ENCODE measurements at regions not wholly inside any gene's neighbourhood (a gene's known extent, or its start where the extent isn't known, plus 50 kb on each side); places are given as distances from the start of the nearest gene placed in this dataset.

- no peak for TF ChIP-seq ZNF274 (IDR thresholded peaks at IDR 0.05; ENCODE audit: low read depth, low read length)
- no peak overlapping the region for H3K4me3 ChIP-seq (ENCODE audit: low read length)
These were observed 2759.4 kb downstream of the PCDH9 start for GRCh38 chr13:64470751-64471150.

GRCh38 chr13:64459778-64460177 is 2770.4 kb downstream of the PCDH9 start:
- H3K4me3 ChIP-seq (ENCODE audit: low read length), result no peak overlapping the region
- no peak for TF ChIP-seq ZNF274 (IDR thresholded peaks at IDR 0.05; ENCODE audit: low read depth, low read length)

- no peak for TF ChIP-seq ZNF274 (IDR thresholded peaks at IDR 0.05; ENCODE audit: low read depth, low read length)
- H3K4me3 ChIP-seq (ENCODE audit: low read length), result no peak overlapping the region
These were observed 2772.2 kb downstream of the PCDH9 start for GRCh38 chr13:64457976-64458375.

- H3K4me3 ChIP-seq (ENCODE audit: low read length), result no peak overlapping the region
- no peak for TF ChIP-seq ZNF274 (IDR thresholded peaks at IDR 0.05; ENCODE audit: low read depth, low read length)
These were observed 2775.0 kb downstream of the PCDH9 start for GRCh38 chr13:64455124-64455523.

GRCh38 chr13:64453831-64454230 is 2776.3 kb downstream of the PCDH9 start:
- no peak for TF ChIP-seq ZNF274 (IDR thresholded peaks at IDR 0.05; ENCODE audit: low read depth, low read length)
- H3K4me3 ChIP-seq (ENCODE audit: low read length), result no peak overlapping the region

GRCh38 chr13:64446372-64446771 is 2783.8 kb downstream of the PCDH9 start:
- H3K4me3 ChIP-seq (ENCODE audit: low read length), result no peak overlapping the region
- TF ChIP-seq ZNF274 (IDR thresholded peaks at IDR 0.05; ENCODE audit: low read depth, low read length), result no peak

- no peak overlapping the region for H3K4me3 ChIP-seq (ENCODE audit: low read length)
- TF ChIP-seq ZNF274 (IDR thresholded peaks at IDR 0.05; ENCODE audit: low read depth, low read length), result no peak
These were observed 2788.4 kb downstream of the PCDH9 start for GRCh38 chr13:64441740-64442139.

GRCh38 chr13:64438084-64438483 is 2792.1 kb downstream of the PCDH9 start:
- no peak for TF ChIP-seq ZNF274 (IDR thresholded peaks at IDR 0.05; ENCODE audit: low read depth, low read length)
- H3K4me3 ChIP-seq (ENCODE audit: low read length), result no peak overlapping the region

- no peak for TF ChIP-seq ZNF274 (IDR thresholded peaks at IDR 0.05; ENCODE audit: low read depth, low read length)
- no peak overlapping the region for H3K4me3 ChIP-seq (ENCODE audit: low read length)
These were observed 2800.4 kb downstream of the PCDH9 start for GRCh38 chr13:64429691-64430090.

- H3K4me3 ChIP-seq (ENCODE audit: low read length), result no peak overlapping the region
- no peak for TF ChIP-seq ZNF274 (IDR thresholded peaks at IDR 0.05; ENCODE audit: low read depth, low read length)
These were observed 2801.9 kb downstream of the PCDH9 start for GRCh38 chr13:64428196-64428595.

GRCh38 chr13:64423467-64423866 is 2806.7 kb downstream of the PCDH9 start:
- no peak overlapping the region for H3K4me3 ChIP-seq (ENCODE audit: low read length)
- TF ChIP-seq ZNF274 (IDR thresholded peaks at IDR 0.05; ENCODE audit: low read depth, low read length), result no peak

- H3K4me3 ChIP-seq (ENCODE audit: low read length), result no peak overlapping the region
- TF ChIP-seq ZNF274 (IDR thresholded peaks at IDR 0.05; ENCODE audit: low read depth, low read length), result no peak
These were observed 2810.0 kb downstream of the PCDH9 start for GRCh38 chr13:64420181-64420580.

- no peak overlapping the region for H3K4me3 ChIP-seq (ENCODE audit: low read length)
- no peak for TF ChIP-seq ZNF274 (IDR thresholded peaks at IDR 0.05; ENCODE audit: low read depth, low read length)
These were observed 2812.6 kb downstream of the PCDH9 start for GRCh38 chr13:64417581-64417980.

GRCh38 chr13:64414381-64414780 is 2815.8 kb downstream of the PCDH9 start:
- TF ChIP-seq ZNF274 (IDR thresholded peaks at IDR 0.05; ENCODE audit: low read depth, low read length), result no peak
- H3K4me3 ChIP-seq (ENCODE audit: low read length), result no peak overlapping the region

- TF ChIP-seq ZNF274 (IDR thresholded peaks at IDR 0.05; ENCODE audit: low read depth, low read length), result no peak
- H3K4me3 ChIP-seq (ENCODE audit: low read length), result no peak overlapping the region
These were observed 2816.6 kb downstream of the PCDH9 start for GRCh38 chr13:64413529-64413928.

- TF ChIP-seq ZNF274 (IDR thresholded peaks at IDR 0.05; ENCODE audit: low read depth, low read length), result no peak
- no peak overlapping the region for H3K4me3 ChIP-seq (ENCODE audit: low read length)
These were observed 2819.7 kb downstream of the PCDH9 start for GRCh38 chr13:64410276-64411053.
